Loucy (cell line): ENCODE measurements at regions not wholly inside any gene's neighbourhood (a gene's known extent, or its start where the extent isn't known, plus 50 kb on each side); places are given as distances from the start of the nearest gene placed in this dataset.

Experiments
- EZH2phosphoT487 ChIP-seq: fragments of 200-600 bp; IDR thresholded peaks from 2 replicates; pipeline ENCODE4 v1.6.1; 2018; ENCODE audit warnings: antibody characterized with exemption, mild to moderate bottlenecking, moderate library complexity, borderline replicate concordance
- TF ChIP-seq, protein P1 (sequence below): fragments of 200-600 bp; sonication (generic); conservative IDR thresholded peaks from 2 replicates; pipeline ENCODE4 v1.5.1; 2014; ENCODE audit warnings: mild to moderate bottlenecking, antibody characterized with exemption, low read length

DNA sequence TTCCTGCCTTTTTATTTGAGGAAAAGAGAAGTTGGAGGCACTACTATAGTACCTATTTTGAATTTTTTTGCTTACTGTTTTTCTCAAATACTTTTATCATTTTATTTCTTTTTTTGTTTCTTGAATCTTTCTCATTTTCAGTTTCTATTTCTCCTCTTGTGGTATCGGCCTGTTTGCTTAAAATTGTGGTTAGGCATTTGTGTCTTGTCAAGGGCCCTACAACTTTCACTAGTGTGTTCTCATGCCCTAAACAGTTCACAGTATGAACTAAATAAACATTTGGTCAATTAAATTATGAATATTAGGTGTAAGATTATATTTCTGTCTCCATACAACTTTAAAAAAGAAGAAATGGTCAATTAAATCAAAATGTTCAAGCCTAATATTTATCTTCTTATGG, 613.5 kb downstream of the MBD2 start:
- TF ChIP-seq, protein P1, sequence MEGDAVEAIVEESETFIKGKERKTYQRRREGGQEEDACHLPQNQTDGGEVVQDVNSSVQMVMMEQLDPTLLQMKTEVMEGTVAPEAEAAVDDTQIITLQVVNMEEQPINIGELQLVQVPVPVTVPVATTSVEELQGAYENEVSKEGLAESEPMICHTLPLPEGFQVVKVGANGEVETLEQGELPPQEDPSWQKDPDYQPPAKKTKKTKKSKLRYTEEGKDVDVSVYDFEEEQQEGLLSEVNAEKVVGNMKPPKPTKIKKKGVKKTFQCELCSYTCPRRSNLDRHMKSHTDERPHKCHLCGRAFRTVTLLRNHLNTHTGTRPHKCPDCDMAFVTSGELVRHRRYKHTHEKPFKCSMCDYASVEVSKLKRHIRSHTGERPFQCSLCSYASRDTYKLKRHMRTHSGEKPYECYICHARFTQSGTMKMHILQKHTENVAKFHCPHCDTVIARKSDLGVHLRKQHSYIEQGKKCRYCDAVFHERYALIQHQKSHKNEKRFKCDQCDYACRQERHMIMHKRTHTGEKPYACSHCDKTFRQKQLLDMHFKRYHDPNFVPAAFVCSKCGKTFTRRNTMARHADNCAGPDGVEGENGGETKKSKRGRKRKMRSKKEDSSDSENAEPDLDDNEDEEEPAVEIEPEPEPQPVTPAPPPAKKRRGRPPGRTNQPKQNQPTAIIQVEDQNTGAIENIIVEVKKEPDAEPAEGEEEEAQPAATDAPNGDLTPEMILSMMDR: no peak
- TF ChIP-seq EZH2phosphoT487: no peak
